Islet precursor cell (in vitro differentiated cells): ENCODE measurements at regions not wholly inside any gene's neighbourhood (a gene's known extent, or its start where the extent isn't known, plus 50 kb on each side); places are given as distances from the start of the nearest gene placed in this dataset.
"Not testable (repeated sequence)": the region's sequence is repeated elsewhere in the genome, so short reads cannot be mapped to it uniquely, and the experiment has no call there.

Experiments
- DNase-seq: peaks from one replicate; pipeline ENCODE4 v3.0.0-alpha.2; 2018

DNA sequence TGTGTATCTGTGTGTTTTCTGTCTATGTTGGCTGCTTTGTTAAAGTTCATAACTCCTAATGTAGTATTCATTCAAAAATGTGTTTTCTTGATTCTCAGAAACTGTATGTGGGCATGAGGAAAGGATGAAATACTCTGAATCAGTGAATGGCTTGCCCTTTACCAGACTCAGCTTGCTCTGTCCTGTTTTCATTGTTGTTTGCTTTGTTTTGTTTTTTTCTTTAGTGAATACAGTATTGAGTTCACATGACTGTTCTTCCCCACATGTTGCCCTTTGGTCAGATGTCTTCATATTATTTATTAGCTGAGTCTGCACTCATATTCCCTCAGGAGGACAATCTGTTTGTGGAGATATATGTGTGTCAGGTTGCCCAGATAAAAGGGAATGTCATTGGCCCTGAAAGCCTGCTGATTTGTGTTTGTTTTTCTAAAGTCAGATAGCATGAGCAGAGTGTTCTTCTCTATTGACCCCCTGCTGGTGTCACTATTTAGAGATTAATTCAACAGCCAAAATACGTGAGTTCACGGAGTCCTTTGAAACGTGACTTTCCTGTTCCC lies 1184.4 kb downstream of the RPA4 start:
- no peak for DNase-seq

DNA sequence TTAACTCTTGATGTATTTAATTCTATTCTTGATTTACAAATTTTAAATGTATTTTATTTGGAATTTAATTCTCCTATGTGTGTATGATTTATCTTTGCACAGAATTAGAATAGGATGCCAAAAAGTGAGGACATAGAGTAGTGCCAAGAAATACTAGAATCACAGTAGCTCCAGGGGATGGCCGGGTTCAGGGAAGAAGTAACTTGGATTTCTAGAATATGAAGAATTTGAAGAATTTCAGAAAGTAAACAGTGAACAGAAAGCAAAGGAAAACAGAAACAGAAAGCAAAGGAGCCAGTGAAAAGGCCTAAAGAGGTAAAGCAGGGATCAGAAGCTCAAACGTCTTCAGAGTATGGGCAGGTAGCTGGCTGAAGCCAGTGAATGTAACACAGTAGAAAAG lies 1187.6 kb downstream of the RPA4 start:
- no peak for DNase-seq

GRCh38 chrX:98077440-98077839 lies 1193.7 kb downstream of the RPA4 start:
- no peak for DNase-seq

- DNase-seq, result no peak
These were observed 1228.0 kb downstream of the RPA4 start for GRCh38 chrX:98111684-98112083.

- DNase-seq, result no peak
These were observed 1230.3 kb downstream of the RPA4 start for GRCh38 chrX:98114021-98114420.

DNA sequence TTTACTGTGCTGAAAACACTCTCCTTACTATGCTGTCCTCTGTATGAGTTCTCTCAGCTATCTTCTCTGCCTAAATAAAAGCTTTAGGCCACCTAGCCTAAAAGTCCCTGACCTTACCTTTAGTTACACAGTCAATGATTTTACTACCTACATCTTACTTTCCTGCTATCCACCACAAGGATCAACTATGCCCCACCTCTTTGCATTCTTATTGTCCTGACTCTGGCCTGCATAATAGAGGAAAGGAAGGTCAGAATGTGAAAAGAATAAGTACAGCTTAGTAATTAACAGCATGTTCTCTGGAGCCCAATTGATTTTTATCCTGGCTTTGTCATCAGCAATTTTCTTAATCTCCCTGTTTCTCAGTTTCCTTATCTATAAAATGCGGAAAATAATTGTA lies 1257.8 kb downstream of the RPA4 start:
- no peak for DNase-seq

DNA sequence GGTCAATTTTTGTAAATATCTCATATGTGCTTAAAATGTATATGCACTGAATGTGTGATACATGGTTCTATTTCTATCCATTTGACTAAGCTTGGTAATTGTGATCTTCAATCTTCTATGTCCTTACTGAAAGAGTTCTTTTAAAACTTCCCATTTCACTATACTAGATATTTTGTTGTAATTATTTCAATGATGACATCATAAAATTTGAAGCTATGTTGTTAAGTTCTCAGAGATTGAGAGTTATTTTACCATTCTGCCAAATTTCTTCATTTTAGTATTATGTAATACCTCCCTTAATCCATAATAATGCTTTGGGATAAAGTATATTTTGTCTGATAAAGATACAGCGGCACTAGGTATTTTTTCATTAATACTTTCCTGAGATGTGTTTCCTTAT lies 1307.3 kb downstream of the RPA4 start:
- DNase-seq, result no peak

GRCh38 chrX:98194036-98194435 lies 1310.3 kb downstream of the RPA4 start:
- DNase-seq, result no peak

DNA sequence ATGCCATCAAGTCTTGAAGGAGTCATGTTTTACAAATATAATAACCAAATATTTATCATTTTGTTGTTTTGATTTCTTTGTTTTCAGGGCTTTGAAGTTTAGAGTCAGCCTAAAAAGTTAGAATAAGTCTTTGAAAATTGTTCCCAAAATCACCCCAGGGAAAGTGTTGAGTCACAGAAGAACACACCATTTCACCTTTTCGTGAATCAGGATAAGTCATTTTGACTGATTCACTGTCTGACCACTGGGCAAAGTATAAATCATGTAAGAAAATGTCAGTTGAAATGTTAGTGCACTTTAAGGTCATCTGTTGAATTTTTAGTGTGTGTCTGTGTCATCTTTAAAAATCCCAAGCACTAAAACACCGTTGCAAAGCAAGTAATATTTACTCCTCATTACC lies 1320.1 kb downstream of the RPA4 start:
- no peak for DNase-seq

DNA sequence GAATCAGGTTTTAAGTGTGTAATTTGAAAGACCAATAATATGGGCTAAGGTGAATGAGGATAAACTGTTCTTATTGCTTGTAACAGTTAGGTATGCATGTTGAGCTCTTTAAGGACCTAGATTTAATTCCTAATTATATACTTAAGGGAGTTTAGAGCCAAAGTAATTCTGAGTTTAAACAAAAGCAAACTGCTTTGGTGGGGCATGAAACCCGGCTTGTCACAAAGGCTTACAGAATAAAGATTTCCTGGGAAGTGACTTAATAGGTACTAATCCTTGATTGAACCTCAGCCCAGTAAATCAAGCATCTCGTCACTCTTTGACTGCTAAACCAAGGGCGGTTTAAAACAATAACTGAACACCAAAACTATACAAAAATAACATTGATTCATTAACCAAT lies 1324.2 kb downstream of the RPA4 start:
- no peak for DNase-seq

GRCh38 chrX:98231003-98231402 lies 1347.3 kb downstream of the RPA4 start:
- DNase-seq, result no peak

GRCh38 chrX:98240061-98240460 lies 1356.4 kb downstream of the RPA4 start:
- DNase-seq, result not testable (repeated sequence)

- no peak for DNase-seq
These were observed 1379.4 kb downstream of the RPA4 start for GRCh38 chrX:98263135-98263534.

- no peak for DNase-seq
These were observed 1406.0 kb downstream of the RPA4 start for GRCh38 chrX:98289726-98290125.

- DNase-seq, result no peak
These were observed 1410.6 kb downstream of the RPA4 start for GRCh38 chrX:98294310-98294709.

GRCh38 chrX:98296129-98296528 lies 1412.4 kb downstream of the RPA4 start:
- no peak for DNase-seq

DNA sequence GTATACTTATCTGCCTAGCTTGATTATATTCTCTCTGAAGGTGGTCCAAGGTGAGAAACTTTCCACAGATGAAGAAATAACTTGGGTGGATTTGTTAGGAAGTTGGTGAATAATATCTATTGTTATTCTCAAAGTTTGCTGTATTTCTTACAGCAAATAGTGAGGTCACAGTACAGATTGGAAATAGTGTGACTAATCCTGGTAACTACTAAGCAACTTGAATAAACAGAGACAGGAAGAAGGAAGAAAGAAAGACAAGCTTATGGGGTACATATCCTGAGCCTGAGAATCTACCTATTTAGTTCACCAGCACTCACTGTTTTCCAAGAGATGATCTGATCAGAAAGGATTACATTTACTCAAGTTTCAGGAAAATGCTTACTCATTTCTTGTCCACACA lies 1416.1 kb downstream of the RPA4 start:
- DNase-seq, result no peak

GRCh38 chrX:98300536-98300935 lies 1416.8 kb downstream of the RPA4 start:
- not testable (repeated sequence) for DNase-seq

- DNase-seq, result no peak
These were observed 1447.7 kb downstream of the RPA4 start for GRCh38 chrX:98331407-98331806.

DNA sequence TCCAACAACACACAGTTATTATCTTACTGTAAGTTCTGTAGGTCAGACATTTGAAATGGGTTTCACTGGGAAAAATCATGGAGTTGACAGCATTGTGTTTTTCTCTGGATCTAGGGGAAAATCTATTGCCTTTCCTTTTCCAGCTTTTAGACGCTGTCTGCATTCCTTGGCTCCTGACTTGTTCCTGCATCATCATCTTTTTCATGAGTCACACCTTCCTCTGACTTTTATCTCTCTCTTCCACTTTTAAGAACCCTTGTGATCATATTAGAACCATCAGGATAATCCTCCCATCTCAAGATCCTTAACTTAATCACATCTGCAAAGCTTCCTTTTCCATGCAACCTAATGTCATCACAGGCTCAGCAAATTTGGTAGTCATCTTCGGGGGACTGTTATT lies 1454.8 kb downstream of the RPA4 start:
- DNase-seq, result no peak

DNA sequence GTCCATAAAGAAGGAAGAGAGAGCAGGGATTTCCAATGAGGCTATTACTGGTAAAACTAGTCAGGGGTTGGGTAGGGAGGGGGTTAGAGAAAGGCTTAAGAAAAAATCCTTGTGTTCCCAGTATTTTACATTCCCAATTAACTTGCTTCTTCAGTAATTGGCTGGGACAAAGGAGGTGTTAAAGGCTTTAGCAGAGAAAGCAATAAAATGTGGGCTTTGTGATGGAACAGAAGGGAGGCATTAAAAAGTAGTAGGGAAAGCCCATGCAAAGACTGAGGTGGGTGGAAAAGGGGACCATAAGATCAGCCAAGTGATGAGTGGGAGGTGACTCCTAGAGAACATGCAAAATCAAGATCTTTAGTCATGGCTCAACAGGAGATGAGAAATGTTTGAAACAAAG lies 1467.2 kb downstream of the RPA4 start:
- no peak for DNase-seq

- DNase-seq, result no peak
These were observed 1473.4 kb downstream of the RPA4 start for GRCh38 chrX:98357146-98357545.

DNA sequence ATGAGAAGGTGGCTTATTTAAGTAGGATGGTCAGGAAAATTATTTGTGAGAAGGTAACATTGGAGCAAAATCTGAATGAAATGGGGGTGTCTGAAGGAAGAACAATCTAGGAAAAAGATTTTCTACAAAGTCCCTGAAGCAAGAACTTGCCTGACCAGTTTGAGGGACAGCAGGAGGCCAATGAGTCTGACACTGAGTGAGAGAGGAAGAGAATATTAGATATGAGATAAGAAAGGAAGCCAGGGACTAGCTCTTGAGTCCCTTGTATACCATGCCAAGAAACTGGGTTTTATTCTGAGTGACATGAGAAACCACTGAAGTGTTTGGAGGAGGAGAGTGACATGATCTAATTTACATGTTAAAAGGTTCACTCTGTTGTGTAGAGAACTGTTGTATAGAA lies 1478.9 kb downstream of the RPA4 start:
- peak; percentile 57 for DNase-seq

DNA sequence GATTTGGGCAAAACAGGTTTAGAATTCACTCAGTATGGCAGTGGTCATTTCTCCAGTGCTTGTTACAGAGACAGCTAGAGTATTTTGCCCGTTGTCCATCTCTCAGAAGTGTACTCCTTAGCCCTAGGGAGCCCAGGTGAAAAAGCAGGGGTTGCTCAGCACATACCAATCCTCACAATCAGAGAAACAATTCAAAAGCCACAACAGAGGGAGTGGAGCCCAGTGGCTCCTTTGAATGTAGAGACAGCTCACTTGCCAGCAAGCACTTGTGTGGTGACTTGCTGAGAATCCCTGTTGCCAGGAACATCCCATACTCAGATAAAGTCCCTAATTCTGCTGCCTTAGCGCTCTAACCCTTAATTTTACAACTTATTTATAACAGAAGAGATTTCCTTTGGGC lies 1488.3 kb downstream of the RPA4 start:
- peak; percentile 92 for DNase-seq

- DNase-seq, result no peak
These were observed 1495.4 kb downstream of the RPA4 start for GRCh38 chrX:98379134-98379533.

GRCh38 chrX:98380106-98380505 lies 1496.4 kb downstream of the RPA4 start:
- peak; percentile 83 for DNase-seq
